NCI-H1694 treated with DMSO at 0.1 percent for 48 hours (cell line): ENCODE measurements at regions not wholly inside any gene's neighbourhood (a gene's known extent, or its start where the extent isn't known, plus 50 kb on each side); places are given as distances from the start of the nearest gene placed in this dataset.

Experiments
- DNase-seq: peaks from one replicate; lab custom pipeline; 2025; lab: John Stamatoyannopoulos, UW

DNA sequence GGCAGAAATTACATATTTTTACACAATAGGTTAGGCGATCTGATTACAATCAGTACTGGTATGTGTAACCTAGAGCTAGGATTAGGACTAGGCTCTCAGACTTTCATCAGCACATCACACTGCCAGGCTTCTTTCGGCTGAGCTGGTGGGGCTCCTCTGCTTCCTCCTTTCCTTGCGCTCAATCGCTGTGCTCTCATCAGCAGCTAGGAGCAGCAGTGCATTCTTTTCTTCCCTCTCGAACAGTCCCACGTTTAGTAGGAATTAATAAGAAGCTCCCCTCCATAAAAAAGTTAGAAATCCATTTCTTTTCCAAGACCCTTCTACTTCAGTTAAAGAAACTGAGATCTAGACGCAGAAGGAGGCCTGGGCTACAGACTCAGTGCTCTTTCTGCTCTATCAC is 350.4 kb downstream of the SPRY1 start:
- DNase-seq = no peak

DNA sequence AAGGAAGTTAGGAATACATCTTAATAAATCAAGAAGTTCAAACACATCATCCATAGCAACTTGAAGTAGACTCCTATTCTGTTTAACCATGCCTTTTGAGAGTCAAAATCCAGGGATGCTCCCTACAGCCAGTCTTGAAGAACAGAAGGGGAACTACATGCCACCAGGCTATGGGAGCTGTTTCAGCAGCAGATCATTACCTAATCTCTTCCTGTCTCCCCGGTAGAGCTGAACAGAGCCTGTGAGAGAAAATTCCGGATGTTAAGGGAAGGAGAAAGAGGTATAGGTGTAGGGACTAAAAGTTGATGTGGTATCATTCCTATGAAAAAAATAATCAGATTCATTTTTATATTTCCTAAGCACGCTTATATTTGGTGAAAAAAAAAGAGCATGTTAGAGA is 352.2 kb downstream of the SPRY1 start:
- no peak for DNase-seq

DNA sequence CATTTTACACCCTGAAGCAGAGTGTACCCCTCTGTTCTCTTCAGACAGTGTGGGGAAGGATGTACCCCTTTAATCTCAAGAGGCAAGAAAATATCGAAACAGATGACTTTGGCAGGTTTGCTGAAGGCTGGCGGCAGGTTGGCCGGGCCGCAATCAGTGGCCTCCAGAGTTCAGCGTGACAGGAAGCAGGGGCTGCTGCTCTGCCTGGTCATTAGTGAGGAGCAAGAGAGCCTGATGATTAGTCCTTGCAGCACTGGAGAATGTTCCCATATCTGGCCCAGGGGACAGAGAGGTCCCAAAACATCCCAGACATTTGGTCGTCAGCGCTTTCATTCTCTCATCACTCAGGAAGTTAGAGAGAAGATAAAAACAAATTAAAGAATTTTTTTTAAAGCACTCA is 352.8 kb downstream of the SPRY1 start:
- DNase-seq = no peak

DNA sequence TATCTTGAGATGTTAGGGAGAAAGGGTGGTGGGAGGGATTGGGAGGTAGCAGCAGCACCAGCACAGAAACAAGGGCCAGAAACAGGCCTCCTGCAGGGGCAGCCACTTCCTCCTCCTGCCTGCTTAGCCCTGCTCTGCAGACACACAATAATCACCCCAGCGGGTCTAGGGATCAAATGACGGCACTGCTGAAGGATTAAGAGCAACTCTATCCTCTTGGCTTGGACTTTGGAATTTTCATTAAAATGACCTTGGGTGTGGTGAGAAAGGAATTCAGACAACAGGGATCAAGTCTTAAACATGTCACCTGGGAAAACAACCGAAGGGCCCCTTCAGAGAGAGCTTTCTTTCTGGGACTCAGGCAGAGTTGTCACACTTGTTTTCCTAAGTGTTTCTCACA is 353.4 kb downstream of the SPRY1 start:
- DNase-seq = no peak

DNA sequence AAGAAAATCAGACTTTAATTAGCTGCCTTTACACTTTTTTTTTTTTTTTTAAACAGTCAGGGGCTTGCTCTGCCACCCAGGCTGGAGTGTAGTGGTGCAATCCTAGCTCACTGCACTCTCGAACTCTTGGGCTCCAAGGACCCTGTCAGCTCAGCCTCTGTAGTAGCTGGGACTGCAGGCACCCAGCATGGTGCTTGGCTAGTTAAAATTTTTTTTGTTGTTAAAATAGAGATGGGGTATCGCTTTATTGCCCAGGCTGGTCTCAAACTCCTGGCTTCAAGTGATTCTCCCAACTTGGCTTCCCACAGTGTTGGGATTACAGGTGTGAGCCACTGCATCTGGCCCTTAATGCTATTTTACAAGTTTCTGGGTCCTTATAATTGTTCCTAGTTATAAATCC is 359.1 kb downstream of the SPRY1 start:
- no peak for DNase-seq

DNA sequence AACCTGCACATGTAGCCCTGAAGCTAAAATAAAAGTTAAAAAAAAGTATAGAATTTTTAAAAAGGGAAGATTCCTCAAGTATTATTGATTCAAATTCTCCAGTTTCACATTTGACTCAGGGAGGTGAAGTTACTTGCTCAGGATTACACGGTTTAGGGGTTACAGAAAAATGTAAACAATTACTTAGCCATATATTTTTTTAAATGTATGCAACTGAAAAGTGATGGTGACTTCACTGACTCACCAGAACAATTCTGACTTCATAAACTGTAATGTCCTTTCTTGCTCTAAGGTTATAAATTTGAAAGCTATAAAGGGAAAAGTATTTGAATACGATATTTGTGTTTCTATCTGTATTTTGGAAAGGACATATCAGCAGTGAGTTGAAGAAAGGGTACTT is 371.2 kb downstream of the SPRY1 start:
- DNase-seq = no peak

DNA sequence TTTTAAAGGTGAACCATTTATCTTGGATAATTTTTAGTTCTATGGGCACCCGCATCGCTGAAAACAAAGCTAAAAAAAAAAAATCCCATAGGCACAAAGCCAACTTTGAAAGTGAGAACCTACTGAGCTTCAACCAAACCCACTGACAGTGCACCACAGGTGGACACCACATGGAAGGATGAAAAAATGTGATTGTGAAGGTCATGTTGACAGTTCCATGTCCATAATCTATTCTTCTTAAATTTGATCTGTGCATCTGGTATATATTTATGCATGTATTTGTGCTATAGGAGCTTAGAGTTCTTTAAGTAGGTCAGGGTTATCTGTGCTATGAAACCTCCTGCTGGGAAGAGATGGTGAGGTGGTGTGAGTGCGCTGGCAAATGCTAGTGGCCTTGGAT is 374.3 kb downstream of the SPRY1 start:
- DNase-seq = no peak

DNA sequence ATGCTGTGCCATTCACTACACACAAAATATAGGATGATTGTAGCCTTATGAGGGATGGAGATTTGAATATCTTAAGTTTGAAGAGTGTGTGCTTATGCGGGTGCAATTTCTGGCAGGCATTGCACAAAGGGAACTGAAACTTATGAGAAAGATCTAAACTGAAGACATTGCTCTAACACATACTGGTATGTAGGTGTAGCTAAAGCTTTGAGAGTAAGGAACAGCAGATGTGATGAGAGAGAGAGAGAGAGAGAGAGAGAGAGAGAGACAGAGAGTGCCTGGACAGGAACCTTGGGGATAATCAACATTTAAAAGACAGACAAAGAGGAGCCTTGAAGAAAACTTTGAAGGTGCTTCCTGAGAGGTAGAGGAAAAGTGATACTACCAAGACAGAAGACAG is 379.7 kb downstream of the SPRY1 start:
- no peak for DNase-seq

DNA sequence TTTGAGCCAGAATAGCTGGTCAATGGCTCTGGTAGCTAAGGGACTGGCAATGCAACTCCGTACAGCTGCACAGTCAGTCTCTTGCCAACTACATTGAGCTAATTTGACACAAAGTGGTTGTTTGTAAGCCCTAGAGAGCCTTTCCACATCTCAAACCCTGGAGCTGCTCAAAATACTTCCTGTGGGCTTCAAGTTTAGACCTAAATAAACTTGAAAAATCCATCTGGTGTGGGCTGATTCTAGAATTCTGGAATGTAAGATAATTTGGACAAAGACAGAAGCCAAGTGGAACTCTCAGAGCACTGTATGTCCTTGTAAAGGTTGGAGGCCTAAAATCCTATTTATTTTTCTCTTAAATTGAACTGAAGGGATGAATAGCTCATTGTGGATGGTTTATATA is 380.8 kb downstream of the SPRY1 start:
- DNase-seq = no peak

DNA sequence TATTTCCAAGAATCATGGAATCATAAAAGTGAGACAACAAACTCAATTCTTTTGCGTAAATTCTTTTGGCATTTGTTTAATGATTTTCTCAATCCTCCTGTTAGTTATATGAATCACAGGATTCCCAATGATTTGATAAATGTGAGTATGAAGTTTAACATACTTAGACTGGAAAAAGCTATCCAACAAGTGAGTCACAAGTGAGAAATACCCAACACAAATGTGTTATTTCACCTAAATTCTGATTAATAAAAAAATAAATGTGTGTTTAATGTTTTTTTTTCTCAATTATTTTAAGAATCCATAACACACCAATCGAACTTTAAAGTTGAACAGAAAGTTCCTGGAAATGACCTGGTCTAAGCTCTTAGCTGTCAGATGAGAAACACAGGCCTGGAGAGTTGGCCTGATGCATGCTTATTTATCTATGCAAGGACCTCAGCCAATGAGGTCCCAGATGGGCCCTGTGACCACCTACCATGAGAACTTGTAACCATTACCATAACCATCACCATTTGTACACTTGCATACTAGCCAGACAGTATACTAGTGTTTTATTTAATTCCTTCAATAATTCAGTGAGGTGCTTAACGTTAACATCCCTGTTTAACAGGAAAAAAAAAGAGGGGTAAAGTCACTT is 386.7 kb downstream of the SPRY1 start:
- DNase-seq = no peak

DNA sequence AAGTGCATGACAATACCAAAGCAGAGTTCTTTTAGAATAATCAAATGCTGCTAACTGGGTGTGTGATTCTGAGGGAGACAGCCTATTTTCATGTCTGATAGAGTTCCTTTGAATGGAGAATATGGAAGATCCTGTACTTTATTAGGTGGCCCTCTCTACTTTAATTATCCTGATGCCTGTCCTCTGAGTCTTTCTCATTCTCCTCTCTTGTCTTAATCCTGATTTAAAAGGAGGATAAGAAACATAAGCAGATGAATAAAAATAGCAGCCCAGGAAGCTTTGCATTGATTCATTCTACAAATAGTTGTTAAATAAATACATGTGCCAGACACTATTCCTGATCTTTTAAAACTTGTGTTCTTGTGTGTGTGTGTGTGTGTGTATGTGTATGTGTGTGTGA is 387.3 kb downstream of the SPRY1 start:
- no peak for DNase-seq

DNA sequence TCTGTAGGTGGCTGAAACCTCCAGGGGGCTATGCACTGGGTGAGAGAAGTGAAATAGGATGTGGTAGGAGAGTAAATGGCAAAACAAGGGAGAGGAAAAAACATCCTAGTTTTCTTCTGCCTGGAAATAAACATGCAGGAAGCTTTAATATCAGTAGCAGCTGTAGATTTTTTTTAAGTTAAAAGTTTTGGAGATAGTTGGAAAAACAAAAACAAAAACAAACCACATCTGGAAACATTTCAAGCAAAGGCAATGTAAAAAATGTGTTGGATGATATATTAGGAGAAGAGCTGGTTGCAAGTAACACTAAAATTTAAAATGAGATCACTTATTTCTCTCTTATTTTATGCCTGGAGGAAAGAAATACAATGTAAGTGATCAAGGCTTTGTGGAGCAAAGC is 388.0 kb downstream of the SPRY1 start:
- DNase-seq = no peak

DNA sequence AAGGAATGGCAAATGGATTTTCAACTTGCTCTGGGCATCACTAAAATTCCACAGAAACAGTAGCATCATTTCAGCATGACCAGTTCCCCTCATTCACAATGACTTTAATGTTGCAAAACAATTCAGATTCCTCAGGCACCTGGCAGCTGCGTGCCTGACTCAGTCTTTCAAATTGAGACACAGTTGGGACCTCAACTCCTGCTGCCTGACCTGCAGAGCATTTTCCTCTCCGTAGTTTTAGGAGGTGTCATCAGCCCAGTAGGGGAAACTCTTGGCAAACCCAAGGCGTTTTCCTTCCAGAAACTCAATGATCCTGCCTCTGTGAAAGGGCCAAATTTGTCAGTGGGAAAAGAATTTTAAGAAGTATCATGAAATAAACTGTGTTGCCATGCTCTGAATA is 388.9 kb downstream of the SPRY1 start:
- no peak for DNase-seq

DNA sequence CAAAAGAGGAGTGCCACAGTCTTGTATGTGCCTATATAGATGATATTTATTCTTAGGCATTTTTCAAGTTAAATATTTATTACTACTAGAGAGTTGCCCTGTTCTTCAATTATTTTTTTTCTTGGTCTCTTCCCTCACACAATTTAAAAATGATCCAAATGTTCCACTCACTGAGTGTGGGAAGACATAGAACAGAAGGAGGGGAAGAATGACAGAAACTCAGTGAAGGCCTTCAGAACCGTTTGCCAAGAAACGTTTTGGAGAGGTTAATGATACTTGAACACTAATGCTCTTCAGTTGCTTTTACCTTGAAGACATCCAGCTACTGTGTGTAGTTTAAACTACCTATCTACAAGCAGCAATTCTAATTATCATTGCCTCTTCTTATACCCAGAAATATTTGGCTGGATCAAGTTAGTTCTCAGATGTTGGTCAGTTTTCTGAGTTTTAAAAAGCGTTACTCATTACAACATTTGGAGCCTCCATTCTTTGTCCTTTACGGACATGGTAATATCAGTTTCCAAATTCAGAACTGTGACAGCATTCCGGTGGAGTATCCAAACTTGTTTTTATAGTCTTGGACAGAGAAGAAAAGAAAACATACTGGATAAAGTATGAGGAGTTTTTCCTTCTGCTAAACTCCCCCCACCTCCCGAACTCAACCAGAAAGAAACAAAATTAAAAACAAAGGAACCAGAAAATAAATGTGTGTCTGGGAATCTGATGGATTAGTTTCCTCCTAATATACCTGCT is 389.7 kb downstream of the SPRY1 start:
- DNase-seq = no peak

DNA sequence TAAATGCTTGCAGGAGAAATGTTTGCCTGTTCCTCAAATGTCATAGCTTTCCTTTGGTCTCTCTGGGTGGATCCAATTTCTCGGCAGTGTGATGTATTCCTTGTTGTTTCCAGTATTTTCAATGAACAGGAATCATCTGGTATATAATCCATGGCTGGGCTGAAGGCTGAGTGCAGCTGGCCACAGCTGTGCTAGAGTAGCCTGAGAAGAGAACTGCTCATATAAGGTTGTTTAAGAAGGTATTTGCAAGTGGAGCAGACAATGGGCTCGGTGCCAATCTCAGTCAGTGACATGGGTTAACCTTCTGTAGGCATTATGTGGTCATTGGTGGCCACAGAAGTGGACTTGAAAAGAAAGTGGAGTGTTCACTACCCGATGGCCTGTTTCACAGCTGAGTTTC is 390.3 kb downstream of the SPRY1 start:
- no peak for DNase-seq

DNA sequence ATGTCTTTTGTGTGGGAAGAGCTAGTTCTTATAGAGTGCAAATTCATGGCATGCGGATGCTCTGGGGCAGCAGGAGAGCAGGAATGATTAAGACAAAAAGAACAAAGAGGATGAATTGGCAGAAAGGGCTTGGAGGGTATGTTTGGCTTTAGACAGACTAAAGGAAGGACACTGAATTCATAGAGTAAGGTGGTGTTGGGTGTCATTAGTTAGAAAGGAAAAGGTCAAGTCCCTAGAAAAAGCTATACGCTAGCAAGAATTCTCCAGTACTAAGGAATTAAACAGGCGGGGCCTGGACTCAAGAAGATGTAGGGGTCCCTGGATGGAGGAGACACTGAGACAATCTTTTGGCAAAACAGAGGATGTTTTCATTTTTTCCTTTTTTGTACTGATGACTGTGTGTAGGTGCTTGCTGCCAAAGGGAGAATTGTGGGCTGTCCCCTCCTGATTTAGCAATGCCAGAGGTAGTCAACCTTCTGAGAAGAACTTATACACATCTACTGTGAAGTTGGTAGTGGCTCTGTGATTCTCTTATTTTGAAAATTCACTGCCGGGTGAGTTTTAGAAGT is 391.0 kb downstream of the SPRY1 start:
- DNase-seq = no peak

DNA sequence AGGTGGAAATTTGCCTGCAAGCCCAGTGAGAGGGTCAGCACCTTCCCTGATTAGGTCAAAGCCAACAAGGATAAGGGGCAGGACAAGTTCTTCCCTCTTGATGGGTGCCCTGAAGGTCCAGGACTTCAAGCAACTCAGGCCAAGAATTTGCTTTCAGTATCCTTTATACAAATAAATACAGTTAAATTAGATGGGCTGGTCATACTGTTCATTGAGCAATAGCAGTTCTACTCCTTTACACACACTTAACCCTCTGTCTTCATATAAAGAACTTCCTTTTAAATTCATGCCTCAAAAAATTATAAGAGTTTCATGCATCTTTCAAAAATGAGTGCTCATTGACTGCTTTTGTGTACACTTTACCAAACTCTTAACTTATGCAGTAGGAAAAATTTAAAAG is 392.0 kb downstream of the SPRY1 start:
- no peak for DNase-seq

DNA sequence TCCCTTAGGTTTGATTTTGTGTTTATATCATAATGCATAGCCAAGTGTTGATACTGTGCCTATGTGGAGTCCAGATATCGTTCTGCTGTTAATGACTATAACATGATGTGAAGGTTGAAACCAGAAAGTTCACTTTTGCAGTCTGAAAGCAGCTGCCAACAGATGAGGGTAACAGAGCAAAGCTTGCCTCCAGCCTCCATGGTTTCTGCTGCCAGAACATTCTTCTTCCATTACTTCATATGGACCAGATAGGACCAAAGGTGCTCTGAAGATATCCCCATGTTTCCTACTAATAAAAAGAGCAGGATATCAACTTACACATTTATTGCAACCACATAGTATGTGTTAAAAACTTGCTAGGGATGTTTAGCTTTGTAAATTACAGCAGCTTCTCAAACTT is 394.1 kb downstream of the SPRY1 start:
- DNase-seq = no peak

DNA sequence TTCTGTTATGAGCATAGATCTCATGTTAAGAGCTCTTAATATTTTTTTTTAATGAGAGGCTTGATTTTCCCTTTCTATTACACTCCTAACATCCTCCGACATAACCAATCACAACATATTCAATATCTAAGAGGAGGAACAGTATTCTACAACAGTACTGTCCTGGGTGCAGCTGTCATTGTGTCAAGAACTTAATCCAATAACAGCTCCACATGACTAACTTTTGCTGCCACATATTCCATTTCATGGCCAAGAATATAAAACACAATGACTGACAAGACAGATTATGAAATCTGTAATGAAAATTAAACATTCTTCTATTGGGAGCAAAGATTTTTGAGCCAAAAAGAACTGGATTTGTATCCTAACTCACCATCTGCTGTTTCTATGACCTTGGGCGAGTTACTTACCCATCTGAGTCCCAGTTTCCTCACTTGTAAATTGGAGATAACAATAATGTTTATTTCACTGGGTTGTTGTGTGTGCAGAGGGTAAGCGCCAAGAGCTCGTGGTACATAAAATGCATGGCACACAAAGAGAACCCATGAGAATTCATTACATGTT is 405.6 kb downstream of the SPRY1 start:
- no peak for DNase-seq

DNA sequence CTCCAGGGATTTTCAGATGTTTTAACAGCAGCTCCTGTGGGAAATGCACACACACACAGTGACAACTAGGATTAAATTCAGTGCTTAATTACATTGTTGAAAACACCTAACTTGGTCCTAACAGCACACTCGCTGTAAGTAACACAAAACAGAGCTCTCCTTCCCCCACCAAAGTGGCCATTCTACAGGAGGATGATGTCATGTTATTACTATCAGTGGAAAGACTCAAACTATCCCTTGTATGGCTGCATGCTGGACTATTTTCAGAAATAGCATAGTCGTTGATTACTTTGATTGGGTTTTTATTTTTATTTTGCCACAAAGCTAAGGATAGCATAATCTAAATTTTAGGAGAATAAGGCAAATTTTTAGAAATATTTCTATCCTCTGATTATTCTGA is 406.3 kb downstream of the SPRY1 start:
- no peak for DNase-seq

DNA sequence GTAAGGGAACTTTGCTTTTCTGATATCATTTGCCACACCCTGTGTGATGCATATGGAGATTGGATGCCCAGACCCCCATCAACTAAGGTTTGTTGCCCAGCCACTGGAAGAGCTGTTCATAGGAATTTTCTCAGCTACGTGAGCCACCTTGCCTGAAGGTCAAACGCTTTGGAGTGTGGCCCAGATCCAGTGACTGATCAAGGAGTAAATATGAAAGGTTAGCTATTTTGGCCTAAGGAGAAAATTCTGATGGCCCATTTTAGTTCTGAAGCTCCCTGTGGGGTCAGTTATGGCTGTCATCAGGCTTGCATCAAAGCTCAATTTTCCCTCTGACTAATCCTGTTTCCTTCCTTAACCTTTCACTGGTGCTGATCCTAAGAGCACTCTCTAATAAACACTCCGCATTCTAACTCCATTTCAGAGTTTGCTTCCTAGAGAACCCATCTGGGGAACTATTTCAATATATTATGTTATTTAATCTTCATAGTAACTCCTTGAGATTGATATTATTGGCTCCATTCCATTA is 407.7 kb downstream of the SPRY1 start:
- DNase-seq = no peak

DNA sequence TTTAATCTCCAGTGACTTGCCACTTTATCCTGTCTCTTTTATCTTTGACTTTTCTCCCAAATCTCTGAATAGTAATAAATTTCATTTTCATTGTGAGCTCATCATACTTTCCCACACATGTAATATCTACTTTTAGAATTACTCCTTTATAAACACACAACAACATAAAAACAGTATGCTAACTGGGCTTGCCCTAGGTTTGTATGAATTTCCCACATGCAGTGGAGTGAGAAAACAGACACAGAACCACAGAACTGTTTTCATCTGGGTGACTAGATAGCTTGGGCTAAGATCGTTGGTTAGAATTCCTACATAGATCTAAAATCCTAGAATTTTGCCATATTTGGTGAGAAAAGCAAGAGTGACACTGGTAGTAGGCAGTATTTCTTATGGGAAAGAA is 409.5 kb downstream of the SPRY1 start:
- DNase-seq = no peak

DNA sequence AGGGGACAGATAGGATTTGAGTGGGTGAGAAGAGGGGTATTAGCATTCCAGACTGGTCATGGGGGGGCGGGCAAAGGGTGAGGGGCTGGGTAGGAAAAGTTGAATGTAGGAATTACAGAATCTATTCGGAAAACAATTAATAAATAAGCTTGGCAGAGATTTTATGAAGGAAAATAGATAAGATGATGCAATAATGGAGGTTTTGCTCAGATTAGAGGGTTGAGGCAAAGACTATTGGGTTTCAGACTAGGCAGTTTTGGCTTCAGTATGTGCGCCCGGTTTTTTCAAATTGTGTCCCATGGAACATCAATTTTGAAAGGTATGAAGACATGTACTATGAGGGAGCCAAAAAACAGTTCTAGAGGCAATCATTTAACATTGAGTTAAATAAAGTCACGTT is 410.6 kb downstream of the SPRY1 start:
- DNase-seq = no peak
